ENCODE measurements at regions not wholly inside any gene's neighbourhood (a gene's known extent, or its start where the extent isn't known, plus 50 kb on each side); places are given as distances from the start of the nearest gene placed in this dataset.

- H3K14ac ChIP-seq (ENCODE audit: insufficient read length) = no peak overlapping the region
- H3K4me1 ChIP-seq (replicated peaks in 1 of 4; ENCODE audit: control insufficient read depth in 3 of 4, insufficient read depth in 4 of 4, low read length in 3 of 4) = no peaks in the 10 kb centered on the region
- no peak overlapping the region for H2BK20ac ChIP-seq (ENCODE audit: low read length)
- H3K23ac ChIP-seq (ENCODE audit: insufficient read length) = no peak overlapping the region
- H4K5ac ChIP-seq (ENCODE audit: insufficient read length, low read depth, low read length) = no peak overlapping the region
- H4K20me1 ChIP-seq (replicated peaks in 1 of 2; ENCODE audit: control insufficient read depth in 1 of 2, insufficient read depth in 2 of 2, low read length in 2 of 2) = no peaks in the 10 kb centered on the region
- no peaks in the 10 kb centered on the region for H3K36me3 ChIP-seq (ENCODE audit: control insufficient read depth in 2 of 4, insufficient read depth in 4 of 4, low read length in 3 of 4)
- no peak overlapping the region for H2AFZ ChIP-seq (ENCODE audit: low read length)
- H3K9ac ChIP-seq (replicated peaks in 1 of 4; ENCODE audit: extremely low read depth in 1 of 4, low read depth in 3 of 4, low read length in 3 of 4) = no peak overlapping the region
- no peak overlapping the region for H2BK15ac ChIP-seq (ENCODE audit: low read length)
- H2BK120ac ChIP-seq (replicated peaks; ENCODE audit: low read depth, low read length) = no peak overlapping the region
- H3K79me2 ChIP-seq (ENCODE audit: control insufficient read depth in 1 of 2, insufficient read depth in 2 of 2, low read length in 2 of 2) = no peaks in the 10 kb centered on the region
- H3K79me1 ChIP-seq (ENCODE audit: low read depth, low read length) = no peaks in the 10 kb centered on the region
- H3K18ac ChIP-seq (ENCODE audit: extremely low read depth, low read length) = no peak overlapping the region
- no peak overlapping the region for H3K56ac ChIP-seq (replicated peaks; ENCODE audit: insufficient read length, low read depth, low read length)
- ChIA-PET POLR2A (ENCODE audit: partially characterized antibody) (no interaction called here), CTCF (ENCODE audit: partially characterized antibody) (no interaction called here)
- no peak overlapping the region for H4K8ac ChIP-seq (ENCODE audit: extremely low read depth, insufficient read depth, low read length)
- no peaks in the 10 kb centered on the region for H3K23me2 ChIP-seq (ENCODE audit: low read depth, low read length)
- H3K27me3 ChIP-seq (replicated peaks in 1 of 4; ENCODE audit: control insufficient read depth in 3 of 4, extremely low read depth in 1 of 4, insufficient read depth in 3 of 4, low read length in 3 of 4) = no peaks in the 10 kb centered on the region
- DNase-seq (ENCODE audit: low read depth in 1 of 2, low spot score in 2 of 2) (no peak), FAIRE-seq (no peak)
- no peaks in the 10 kb centered on the region for H3K9me3 ChIP-seq (ENCODE audit: insufficient read depth in 2 of 2, low read depth in 1 of 2, low read length in 1 of 2)
- no peak overlapping the region for H4K91ac ChIP-seq (replicated peaks; ENCODE audit: insufficient read length, low read length)
- 100% methylated on average over 1 of the region's 1 CpG; no CpG with 5 or more reads in 1 of the 2 experiments for WGBS, 2 experiments (ENCODE audit: extremely low coverage in 1 of 2, insufficient coverage in 1 of 2, insufficient read length in 1 of 2, insufficient replicate concordance in 2 of 2, low coverage in 1 of 2, low lambda C conversion rate in 2 of 2, missing lambda C conversion rate in 1 of 2)
- H2BK12ac ChIP-seq (ENCODE audit: low read depth, low read length) = no peak overlapping the region
- H3K4me3 ChIP-seq (ENCODE audit: extremely low read depth in 1 of 4, insufficient read depth in 2 of 4, low read depth in 3 of 4, low read length in 4 of 4) = no peak overlapping the region
- no peak overlapping the region for H2BK5ac ChIP-seq (ENCODE audit: low read depth, low read length)
- H3K4me2 ChIP-seq (ENCODE audit: insufficient read depth in 1 of 2, low read depth in 2 of 2, low read length in 2 of 2) = no peak overlapping the region
- H3K4ac ChIP-seq (replicated peaks; ENCODE audit: insufficient read length, low read depth, low read length) = no peak overlapping the region
- H3K27ac ChIP-seq (ENCODE audit: low read depth, low read length) = no peak overlapping the region
- no peak overlapping the region for H2AK5ac ChIP-seq (ENCODE audit: low read depth, low read length)
- no peak for TF ChIP-seq HDAC6 (IDR thresholded peaks at IDR 0.05; ENCODE audit: low read depth, low read length)
- no peak for TF ChIP-seq JUN (IDR thresholded peaks at IDR 0.05; ENCODE audit: low read depth, low read length)
- no peak for TF ChIP-seq CREB1 (IDR thresholded peaks at IDR 0.05)
- no peak for TF ChIP-seq KDM1A (IDR thresholded peaks at IDR 0.05; ENCODE audit: borderline replicate concordance, low read length)
- no peak for TF ChIP-seq CEBPB (IDR thresholded peaks at IDR 0.05; ENCODE audit: low read depth, low read length)
- no peak for TF ChIP-seq SIRT6 (IDR thresholded peaks at IDR 0.05; ENCODE audit: low read length)
- TF ChIP-seq YY1 (IDR thresholded peaks at IDR 0.05; ENCODE audit: low read depth, low read length) = no peak
- TF ChIP-seq SP4 (IDR thresholded peaks at IDR 0.05; ENCODE audit: low read length) = no peak
- TF ChIP-seq ZNF274 (IDR thresholded peaks at IDR 0.05; ENCODE audit: borderline replicate concordance, extremely low read depth, low read length) = no peak
- no peak for TF ChIP-seq POU5F1 (IDR thresholded peaks at IDR 0.05; ENCODE audit: low read depth, low read length)
- no peak for TF ChIP-seq SUZ12 (IDR thresholded peaks at IDR 0.05; ENCODE audit: low read length)
- TF ChIP-seq ASH2L (IDR thresholded peaks at IDR 0.05; ENCODE audit: low read length) = no peak
- no peak for TF ChIP-seq MAFK (IDR thresholded peaks at IDR 0.05; ENCODE audit: low read depth, low read length)
- TF ChIP-seq CTCF (IDR thresholded peaks at IDR 0.05; ENCODE audit: control extremely low read depth in 1 of 3, insufficient read depth in 1 of 3, low read depth in 1 of 3, low read length in 3 of 3) = no peak
- no peak for TF ChIP-seq CBX5 (IDR thresholded peaks at IDR 0.05; ENCODE audit: low read depth, low read length)
Measured at GRCh38 chr15:94734460-94734859, 503.1 kb downstream of the MCTP2 start.

Measured in H1 (cell line).